OCI-LY3 (cell line): ENCODE measurements at regions not wholly inside any gene's neighbourhood (a gene's known extent, or its start where the extent isn't known, plus 50 kb on each side); places are given as distances from the start of the nearest gene placed in this dataset.

ENCODE experiments used
- EZH2phosphoT487 ChIP-seq: fragments of 200-600 bp; shearing (Covaris generic); IDR thresholded peaks from 2 replicates; pipeline ENCODE4 v1.6.1; 2018; ENCODE audit warnings: antibody characterized with exemption, mixed run types, low read depth
- TF ChIP-seq, protein P1 (sequence below): fragments of 200-600, 300-600 bp; sonication (generic); IDR thresholded peaks from 2 replicates; pipeline ENCODE4 v1.5.1; 2014; ENCODE audit warnings: antibody characterized with exemption, low read length, low read depth

- TF ChIP-seq, protein P1, sequence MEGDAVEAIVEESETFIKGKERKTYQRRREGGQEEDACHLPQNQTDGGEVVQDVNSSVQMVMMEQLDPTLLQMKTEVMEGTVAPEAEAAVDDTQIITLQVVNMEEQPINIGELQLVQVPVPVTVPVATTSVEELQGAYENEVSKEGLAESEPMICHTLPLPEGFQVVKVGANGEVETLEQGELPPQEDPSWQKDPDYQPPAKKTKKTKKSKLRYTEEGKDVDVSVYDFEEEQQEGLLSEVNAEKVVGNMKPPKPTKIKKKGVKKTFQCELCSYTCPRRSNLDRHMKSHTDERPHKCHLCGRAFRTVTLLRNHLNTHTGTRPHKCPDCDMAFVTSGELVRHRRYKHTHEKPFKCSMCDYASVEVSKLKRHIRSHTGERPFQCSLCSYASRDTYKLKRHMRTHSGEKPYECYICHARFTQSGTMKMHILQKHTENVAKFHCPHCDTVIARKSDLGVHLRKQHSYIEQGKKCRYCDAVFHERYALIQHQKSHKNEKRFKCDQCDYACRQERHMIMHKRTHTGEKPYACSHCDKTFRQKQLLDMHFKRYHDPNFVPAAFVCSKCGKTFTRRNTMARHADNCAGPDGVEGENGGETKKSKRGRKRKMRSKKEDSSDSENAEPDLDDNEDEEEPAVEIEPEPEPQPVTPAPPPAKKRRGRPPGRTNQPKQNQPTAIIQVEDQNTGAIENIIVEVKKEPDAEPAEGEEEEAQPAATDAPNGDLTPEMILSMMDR = no peak
- no peak for TF ChIP-seq EZH2phosphoT487
Measured at GRCh38 chr2:100639588-100640390, 77.0 kb downstream of the PDCL3 start.
